CD4-positive, CD25-positive, alpha-beta regulatory T cell (primary cell): ENCODE measurements at regions not wholly inside any gene's neighbourhood (a gene's known extent, or its start where the extent isn't known, plus 50 kb on each side); places are given as distances from the start of the nearest gene placed in this dataset.
"Not testable (repeated sequence)": the region's sequence is repeated elsewhere in the genome, so short reads cannot be mapped to it uniquely, and the experiment has no call there.

ENCODE experiments used
- ATAC-seq, 2 donors: fragments of 150-1000 bp; cut with Tn5 transposase; one replicate each; pipeline ENCODE4 v1.10.0; 2021; ENCODE audit warnings: low read depth in 2 of 2, moderate number of reproducible peaks in 2 of 2, moderate library complexity in 1 of 2
- DNase-seq, 3 donors: peaks; one replicate each; pipeline versions ENCODE4 v3.0.0 to v3.0.0-alpha.2; 2012 to 2022; ENCODE audit warnings: mixed read lengths in 1 of 3
- H3K27ac ChIP-seq: one replicate; pipeline ENCODE4 v1.7.0; 2013; ENCODE audit warnings: mild to moderate bottlenecking, low read length; ENCODE audit not compliant: insufficient read depth, poor library complexity, severe bottlenecking
- H3K27me3 ChIP-seq: one replicate; pipeline ENCODE4 v1.7.0; 2013; ENCODE audit warnings: low read length; ENCODE audit not compliant: control insufficient read depth, insufficient read depth
- H3K36me3 ChIP-seq: one replicate; pipeline ENCODE4 v1.7.0; 2013; ENCODE audit warnings: mild to moderate bottlenecking, low read length, moderate library complexity; ENCODE audit not compliant: control insufficient read depth, insufficient read depth
- H3K4me1 ChIP-seq: 2 replicates; pipeline ENCODE4 v1.7.0; 2013; ENCODE audit warnings: mild to moderate bottlenecking, low read length; ENCODE audit not compliant: insufficient read depth, control insufficient read depth, poor library complexity, severe bottlenecking
- H3K4me3 ChIP-seq: one replicate; pipeline ENCODE4 v1.7.0; 2013; ENCODE audit warnings: low read depth, mild to moderate bottlenecking, low read length, moderate library complexity
- H3K9me3 ChIP-seq, 2 experiments: 1 replicate in 1 of 2; 2 replicates in 1 of 2; pipeline ENCODE4 v1.7.0; 2013; ENCODE audit warnings: low read length in 2 of 2, mild to moderate bottlenecking in 1 of 2, moderate library complexity in 1 of 2; ENCODE audit not compliant: control insufficient read depth in 2 of 2
- H3K27ac Mint-ChIP-seq, 3 donors: one replicate each; pipeline ENCODE4 v1.8.0; 2020 to 2022; ENCODE audit warnings: mild to moderate bottlenecking in 3 of 3, mixed read lengths in 3 of 3, moderate library complexity in 2 of 3
- H3K27me3 Mint-ChIP-seq: one replicate; pipeline ENCODE4 v1.8.0; 2022; ENCODE audit warnings: mild to moderate bottlenecking, mixed read lengths
- H3K36me3 Mint-ChIP-seq: one replicate; pipeline ENCODE4 v1.8.0; 2020; ENCODE audit warnings: mixed read lengths
- H3K4me1 Mint-ChIP-seq, 4 donors: one replicate each; pipeline ENCODE4 v1.8.0; 2020 to 2022; ENCODE audit warnings: mixed read lengths in 4 of 4, mild to moderate bottlenecking in 1 of 4
- H3K4me3 Mint-ChIP-seq, 4 donors: one replicate each; pipeline ENCODE4 v1.8.0; 2020 to 2022; ENCODE audit warnings: mild to moderate bottlenecking in 4 of 4, mixed read lengths in 4 of 4, moderate library complexity in 3 of 4
- H3K9me3 Mint-ChIP-seq, 7 donors: one replicate each; pipeline ENCODE4 v1.8.0; 2020 to 2022; ENCODE audit warnings: mixed read lengths in 7 of 7, mild to moderate bottlenecking in 3 of 7, moderate library complexity in 2 of 7

DNA sequence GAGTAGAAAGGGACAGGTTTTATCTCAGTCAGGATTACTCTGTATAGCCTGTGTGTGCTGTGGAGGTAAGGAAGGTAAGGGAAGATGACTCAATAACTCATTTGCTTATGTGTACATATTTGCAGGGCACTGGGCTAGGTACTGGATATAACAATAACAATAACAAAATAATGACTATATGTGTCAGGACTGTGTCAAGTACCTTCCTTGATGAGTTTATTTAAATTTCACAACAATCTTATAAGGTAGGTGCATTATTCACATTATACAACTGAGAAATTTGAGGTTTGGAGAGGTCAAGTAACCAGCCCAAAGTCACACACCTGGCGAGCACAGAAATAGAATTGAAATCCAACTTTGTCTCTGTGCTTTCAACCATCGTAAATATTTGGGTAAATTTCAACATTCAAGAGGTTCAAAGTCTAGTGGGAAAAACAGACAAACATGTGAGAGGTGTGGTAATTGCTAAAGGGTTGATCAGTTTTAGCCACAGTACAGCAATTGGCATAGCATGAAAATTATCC, 131.8 kb downstream of the APIP start:
- H3K27ac ChIP-seq = no peak overlapping the region
- Mint-ChIP-seq H3K27me3 (peaks cover 20% of the 10 kb centered on the region), H3K36me3 (no peaks in the 10 kb centered on the region), H3K4me3 (no peak overlapping the region), H3K9me3 (peaks cover 0 to 6% (median 3%) of the 10 kb centered on the region in 7 donors), H3K4me1 (no peaks in the 10 kb centered on the region), H3K27ac (no peak overlapping the region)
- H3K36me3 ChIP-seq = no peaks in the 10 kb centered on the region
- H3K4me3 ChIP-seq = no peak overlapping the region
- no peak for ATAC-seq
- no peaks in the 10 kb centered on the region for H3K4me1 ChIP-seq
- no peak for DNase-seq
- peaks cover 11% of the 10 kb centered on the region for H3K27me3 ChIP-seq
- no peaks in the 10 kb centered on the region for H3K9me3 ChIP-seq

DNA sequence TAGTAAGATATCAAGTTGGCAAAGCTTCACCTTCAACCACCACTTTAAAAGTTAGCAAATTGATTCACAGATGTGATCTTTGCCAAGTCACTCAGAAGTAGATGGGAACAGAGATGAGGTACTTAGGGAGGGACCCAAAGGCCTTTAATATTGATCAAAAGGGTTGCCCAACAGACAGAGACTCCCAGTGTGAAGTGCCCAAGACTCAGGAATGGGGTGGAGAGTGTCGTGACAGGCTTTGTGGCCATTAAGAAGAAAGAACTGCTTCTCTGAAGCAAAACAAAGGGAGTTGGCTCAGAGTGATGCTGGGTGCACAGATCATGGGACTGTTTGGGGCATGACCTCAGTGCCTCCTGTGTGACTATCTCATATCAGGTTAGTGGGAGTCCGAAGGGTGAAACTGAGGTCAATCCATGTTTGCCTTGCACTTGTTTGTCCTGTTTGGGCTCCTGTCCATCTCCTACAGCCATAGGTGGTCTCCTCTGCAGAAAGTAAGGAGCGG, 132.3 kb downstream of the APIP start:
- Histone ChIP-seq H3K27me3 (peaks cover 11% of the 10 kb centered on the region), H3K27ac (no peak overlapping the region), H3K4me1 (no peaks in the 10 kb centered on the region), H3K36me3 (no peaks in the 10 kb centered on the region), H3K4me3 (no peak overlapping the region), H3K9me3 (no peaks in the 10 kb centered on the region)
- Mint-ChIP-seq H3K27me3 (peaks cover 20% of the 10 kb centered on the region), H3K36me3 (no peaks in the 10 kb centered on the region), H3K4me1 (no peaks in the 10 kb centered on the region), H3K27ac (no peak overlapping the region), H3K9me3 (peaks cover 0 to 6% (median 2%) of the 10 kb centered on the region in 7 donors), H3K4me3 (no peak overlapping the region)
- ATAC-seq (no peak), DNase-seq (no peak)

DNA sequence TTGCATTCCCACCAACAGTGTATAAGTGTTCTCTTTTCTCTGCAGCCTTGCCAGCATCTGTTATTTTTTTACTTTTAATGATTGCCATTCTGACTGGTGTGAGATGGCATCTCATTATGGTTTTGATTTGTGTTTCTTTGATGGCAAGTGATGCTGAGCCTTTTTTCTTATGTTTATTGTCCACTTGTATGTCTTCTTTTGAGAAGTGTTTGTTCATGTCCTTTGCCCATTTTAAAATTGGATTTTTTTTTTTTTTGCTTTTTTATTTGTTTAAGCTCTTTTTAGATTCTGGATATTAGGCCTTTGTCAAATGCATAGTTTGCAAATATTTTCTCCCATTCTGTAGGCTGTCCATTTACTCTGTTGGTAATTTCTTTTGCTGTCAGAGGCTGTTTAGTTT, 134.4 kb downstream of the APIP start:
- not testable (repeated sequence) for H3K9me3 Mint-ChIP-seq, H3K4me3 ChIP-seq, H3K4me3 Mint-ChIP-seq, H3K36me3 ChIP-seq, H3K36me3 Mint-ChIP-seq, H3K4me1 ChIP-seq, H3K4me1 Mint-ChIP-seq, DNase-seq, H3K27ac Mint-ChIP-seq, H3K27ac ChIP-seq, ATAC-seq, H3K9me3 ChIP-seq
- H3K27me3 Mint-ChIP-seq = peaks cover 20% of the 10 kb centered on the region
- H3K27me3 ChIP-seq = peaks cover 11% of the 10 kb centered on the region

DNA sequence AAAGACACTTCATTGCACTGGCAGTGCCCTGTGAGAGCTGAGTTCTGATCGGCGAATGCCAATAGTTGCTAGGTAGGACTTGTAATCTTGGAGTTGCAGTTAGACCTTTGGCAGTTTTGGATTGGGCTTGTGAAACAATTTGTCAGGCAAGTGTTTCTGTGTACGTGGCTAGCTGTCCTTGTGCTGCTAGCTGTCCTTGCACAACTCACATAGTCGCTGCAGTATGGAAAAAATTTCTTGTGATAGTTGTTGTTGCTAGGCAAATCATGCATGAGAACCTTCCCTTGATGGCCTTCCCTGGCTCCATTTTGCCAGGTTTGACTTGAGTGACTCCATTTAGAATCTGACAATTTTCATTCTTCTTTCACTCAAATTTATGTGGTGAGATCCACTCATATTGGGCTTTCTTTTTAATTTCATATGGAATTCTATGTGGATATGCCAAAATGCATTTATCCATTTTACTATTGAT, 140.7 kb downstream of the APIP start:
- H3K27ac Mint-ChIP-seq = no peak overlapping the region
- Histone ChIP-seq H3K36me3 (no peaks in the 10 kb centered on the region), H3K27me3 (no peaks in the 10 kb centered on the region), H3K4me1 (no peaks in the 10 kb centered on the region), H3K9me3 (no peaks in the 10 kb centered on the region), H3K4me3 (no peak overlapping the region), H3K27ac (no peak overlapping the region)
- H3K9me3 Mint-ChIP-seq = peaks cover 0 to 5% (median 0%) of the 10 kb centered on the region in 7 donors
- ATAC-seq = no peak
- H3K27me3 Mint-ChIP-seq = peaks cover 24% of the 10 kb centered on the region
- H3K4me1 Mint-ChIP-seq = no peaks in the 10 kb centered on the region
- no peak for DNase-seq
- H3K36me3 Mint-ChIP-seq = no peaks in the 10 kb centered on the region
- no peak overlapping the region for H3K4me3 Mint-ChIP-seq

DNA sequence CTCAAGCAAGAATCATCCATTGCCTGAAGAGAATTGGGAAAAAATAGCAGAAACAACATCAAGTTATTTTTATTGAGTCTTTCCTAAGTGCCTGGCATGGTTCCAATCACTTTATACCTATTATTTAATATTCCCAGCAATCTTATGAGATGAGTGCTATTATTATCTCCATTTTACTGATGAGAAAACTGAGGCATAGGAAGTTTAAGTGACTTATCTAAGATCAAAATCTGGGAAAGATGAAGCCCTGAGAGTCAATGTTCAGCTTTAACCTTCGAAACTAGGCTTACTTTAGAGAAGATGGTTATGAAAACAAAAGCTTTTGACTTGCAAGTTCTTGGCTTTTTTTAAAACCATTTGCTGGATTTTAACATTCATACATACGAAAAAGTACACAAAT, 141.6 kb downstream of the APIP start:
- H3K9me3 ChIP-seq = no peaks in the 10 kb centered on the region
- no peak overlapping the region for H3K27ac Mint-ChIP-seq
- peaks cover 2% of the 10 kb centered on the region for H3K27me3 ChIP-seq
- H3K4me3 ChIP-seq = no peak overlapping the region
- no peak for DNase-seq
- H3K27me3 Mint-ChIP-seq = peaks cover 24% of the 10 kb centered on the region
- H3K36me3 Mint-ChIP-seq = no peaks in the 10 kb centered on the region
- H3K9me3 Mint-ChIP-seq = peaks cover 0 to 3% (median 0%) of the 10 kb centered on the region in 7 donors
- H3K36me3 ChIP-seq = no peaks in the 10 kb centered on the region
- no peaks in the 10 kb centered on the region for H3K4me1 ChIP-seq
- no peak for ATAC-seq
- no peak overlapping the region for H3K4me3 Mint-ChIP-seq
- H3K4me1 Mint-ChIP-seq = no peaks in the 10 kb centered on the region
- H3K27ac ChIP-seq = no peak overlapping the region

DNA sequence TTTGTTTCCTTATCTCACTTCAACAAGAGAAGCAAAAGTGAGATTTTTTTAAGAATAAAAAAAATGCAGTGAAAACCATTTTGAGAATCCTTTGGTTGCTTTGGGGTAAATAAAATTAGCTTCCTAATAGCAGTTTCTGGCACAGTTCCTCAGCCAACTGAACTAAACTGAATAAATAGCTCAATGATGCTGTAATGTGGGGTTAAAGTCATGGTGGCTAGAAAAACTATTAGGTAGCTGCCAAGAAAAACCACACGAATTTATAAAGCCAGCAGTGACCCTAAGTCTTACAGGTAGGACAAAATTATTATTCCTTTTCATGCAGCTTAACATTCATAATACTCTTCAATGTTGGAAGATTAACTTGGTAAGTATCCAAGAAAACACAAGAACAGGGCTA, 142.4 kb downstream of the APIP start:
- ATAC-seq = no peak
- no peaks in the 10 kb centered on the region for H3K4me1 Mint-ChIP-seq
- peaks cover 24% of the 10 kb centered on the region for H3K27me3 Mint-ChIP-seq

DNA sequence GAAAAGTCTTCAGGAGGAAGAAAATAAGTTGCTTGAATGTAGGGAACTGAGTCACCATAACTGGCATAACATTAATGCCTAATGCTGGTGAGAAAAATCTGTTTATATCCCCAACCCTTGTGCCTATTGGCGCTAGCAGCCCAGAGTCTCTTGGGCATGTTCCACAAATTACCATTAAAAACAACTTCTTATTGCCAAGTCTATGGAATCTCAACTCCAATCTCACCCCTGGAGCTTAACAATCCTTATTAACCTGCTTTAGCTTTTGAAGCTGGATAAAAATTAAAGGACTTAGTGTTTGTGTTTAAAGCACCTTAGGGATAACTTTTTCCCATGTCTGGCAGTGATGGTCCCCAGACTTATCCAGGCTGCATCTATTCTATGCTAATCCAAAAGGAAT, 143.0 kb downstream of the APIP start:
- no peak overlapping the region for H3K4me3 ChIP-seq
- no peaks in the 10 kb centered on the region for H3K36me3 ChIP-seq
- no peaks in the 10 kb centered on the region for H3K9me3 ChIP-seq
- H3K27ac Mint-ChIP-seq = no peak overlapping the region
- H3K27me3 Mint-ChIP-seq = peaks cover 21% of the 10 kb centered on the region
- peaks cover 2% of the 10 kb centered on the region for H3K27me3 ChIP-seq
- peaks cover 0 to 3% (median 0%) of the 10 kb centered on the region in 7 donors for H3K9me3 Mint-ChIP-seq
- H3K4me3 Mint-ChIP-seq = no peak overlapping the region
- H3K4me1 Mint-ChIP-seq = no peaks in the 10 kb centered on the region
- H3K36me3 Mint-ChIP-seq = no peaks in the 10 kb centered on the region
- no peak for DNase-seq
- ATAC-seq = no peak
- H3K27ac ChIP-seq = no peak overlapping the region
- H3K4me1 ChIP-seq = no peaks in the 10 kb centered on the region

More for the DNA sequence above, 142.4 kb downstream of the APIP start:
- Histone ChIP-seq H3K36me3 (no peaks in the 10 kb centered on the region), H3K27me3 (peaks cover 2% of the 10 kb centered on the region), H3K9me3 (no peaks in the 10 kb centered on the region), H3K27ac (no peak overlapping the region), H3K4me1 (no peaks in the 10 kb centered on the region), H3K4me3 (no peak overlapping the region)
- no peak overlapping the region for H3K27ac Mint-ChIP-seq
- peaks cover 0 to 3% (median 0%) of the 10 kb centered on the region in 7 donors for H3K9me3 Mint-ChIP-seq
- DNase-seq = no peak
- H3K36me3 Mint-ChIP-seq = no peaks in the 10 kb centered on the region
- no peak overlapping the region for H3K4me3 Mint-ChIP-seq

DNA sequence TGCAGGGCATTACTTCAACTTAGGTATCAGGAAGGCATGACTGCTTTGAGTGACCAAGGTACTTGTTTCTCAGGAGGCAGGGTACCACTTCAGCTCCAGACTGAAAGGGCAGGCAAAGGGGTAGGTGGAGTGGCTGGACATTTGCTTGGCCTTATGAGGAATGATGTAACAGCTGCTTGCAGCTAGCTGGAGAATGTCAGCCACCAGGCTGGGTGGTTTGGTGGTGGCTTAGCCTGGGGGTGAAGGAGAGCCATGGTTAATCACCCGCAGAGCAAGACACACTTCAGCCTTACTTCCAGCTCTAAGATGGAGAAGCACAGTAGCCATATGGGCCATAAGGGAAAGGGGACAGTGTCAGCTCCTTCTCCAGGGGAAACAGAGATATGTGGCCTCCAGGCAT, 146.1 kb downstream of the APIP start:
- Mint-ChIP-seq H3K9me3 (peaks cover 0 to 6% (median 2%) of the 10 kb centered on the region in 7 donors), H3K36me3 (no peaks in the 10 kb centered on the region), H3K4me1 (no peaks in the 10 kb centered on the region), H3K27ac (no peak overlapping the region), H3K4me3 (no peak overlapping the region), H3K27me3 (peaks cover 8% of the 10 kb centered on the region)
- Histone ChIP-seq H3K27me3 (peaks cover 2% of the 10 kb centered on the region), H3K27ac (no peak overlapping the region), H3K4me1 (no peaks in the 10 kb centered on the region), H3K4me3 (no peak overlapping the region), H3K36me3 (no peaks in the 10 kb centered on the region), H3K9me3 (no peaks in the 10 kb centered on the region)
- ATAC-seq = no peak
- DNase-seq = no peak
